NT2/D1 (cell line): ENCODE measurements at regions not wholly inside any gene's neighbourhood (a gene's known extent, or its start where the extent isn't known, plus 50 kb on each side); places are given as distances from the start of the nearest gene placed in this dataset.
"Not testable (repeated sequence)": the region's sequence is repeated elsewhere in the genome, so short reads cannot be mapped to it uniquely, and the experiment has no call there.

Source experiments
- DNase-seq: peaks from one replicate; pipeline ENCODE4 v3.0.0-alpha.2; 2011; ENCODE audit warnings: low read depth, low spot score
- H3K27me3 ChIP-seq: 2 replicates; pipeline ENCODE4 v1.6.0; 2011; ENCODE audit warnings: mild to moderate bottlenecking; ENCODE audit not compliant: insufficient read length, insufficient read depth
- H3K36me3 ChIP-seq: 2 replicates; pipeline ENCODE4 v1.6.1; 2011; ENCODE audit warnings: mild to moderate bottlenecking, low read length, mixed read lengths; ENCODE audit not compliant: insufficient read depth, insufficient read length
- H3K4me1 ChIP-seq: 2 replicates; pipeline ENCODE4 v1.5.1; 2011; ENCODE audit not compliant: insufficient read depth, insufficient read length
- H3K4me3 ChIP-seq: 2 replicates; pipeline ENCODE4 v1.5.1; 2011; ENCODE audit warnings: low read depth; ENCODE audit not compliant: insufficient read length
- H3K9ac ChIP-seq: 2 replicates; pipeline ENCODE4 v1.6.0; 2011; ENCODE audit warnings: low read depth; ENCODE audit not compliant: insufficient read length
- H3K9me3 ChIP-seq: 2 replicates; pipeline ENCODE4 v1.5.1; 2011; ENCODE audit warnings: mild to moderate bottlenecking, low read length; ENCODE audit not compliant: insufficient read depth
- SUZ12 ChIP-seq: IDR thresholded peaks from 2 replicates; pipeline ENCODE4 v1.6.1; 2011; ENCODE audit not compliant: insufficient read length, insufficient read depth; ENCODE audit errors: extremely low read depth
- YY1 ChIP-seq: IDR thresholded peaks from 2 replicates; pipeline ENCODE4 v1.6.1; 2011; ENCODE audit not compliant: insufficient read length, insufficient read depth
- ZNF274 ChIP-seq: IDR thresholded peaks from 2 replicates; pipeline ENCODE4 v1.6.1; 2011; ENCODE audit warnings: mild to moderate bottlenecking, low read depth, low read length

GRCh38 chr20:4635781-4636180 is 50.5 kb upstream of the PRNP start:
- no peaks in the 10 kb centered on the region for H3K36me3 ChIP-seq
- DNase-seq: no peak
- TF ChIP-seq SUZ12: no peak
- no peak for TF ChIP-seq YY1
- no peak for TF ChIP-seq ZNF274
- no peak overlapping the region for H3K4me3 ChIP-seq
- H3K9me3 ChIP-seq: peaks cover 9% of the 10 kb centered on the region; the same call in 1 of the 2 replicates
- H3K4me1 ChIP-seq: no peaks in the 10 kb centered on the region
- no peak overlapping the region for H3K9ac ChIP-seq
- H3K27me3 ChIP-seq: no peaks in the 10 kb centered on the region

- H3K36me3 ChIP-seq: no peaks in the 10 kb centered on the region
- H3K4me3 ChIP-seq: no peak overlapping the region
- TF ChIP-seq YY1: no peak
- TF ChIP-seq SUZ12: no peak
- no peak for TF ChIP-seq ZNF274
- H3K9ac ChIP-seq: no peak overlapping the region
- no peaks in the 10 kb centered on the region for H3K4me1 ChIP-seq
- peaks cover 9% of the 10 kb centered on the region; the same call in 1 of the 2 replicates for H3K9me3 ChIP-seq
- H3K27me3 ChIP-seq: no peaks in the 10 kb centered on the region
- no peak for DNase-seq
These were observed 50.9 kb upstream of the PRNP start for GRCh38 chr20:4635342-4635741.

DNA sequence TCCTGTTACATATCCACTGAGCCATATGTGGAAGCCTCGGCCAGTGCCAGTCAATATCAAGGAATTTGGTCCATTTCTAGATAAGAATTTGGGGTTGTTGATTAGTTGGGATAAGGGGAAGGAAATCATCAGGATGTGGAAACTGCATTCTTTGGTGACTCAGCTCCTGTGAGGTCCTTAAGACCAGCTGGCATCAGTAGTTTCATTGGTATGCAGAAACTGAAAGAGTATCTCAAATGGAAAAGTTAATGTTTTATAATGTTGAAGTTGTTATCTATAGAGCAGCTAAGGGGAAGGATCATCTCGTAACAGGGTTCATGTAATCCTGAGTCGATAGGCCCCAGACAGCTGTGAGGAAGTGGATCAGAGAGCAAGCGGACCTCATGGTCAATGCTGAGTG is 52.5 kb upstream of the PRNP start:
- H3K4me1 ChIP-seq: no peaks in the 10 kb centered on the region
- no peak for DNase-seq
- no peak overlapping the region for H3K4me3 ChIP-seq
- no peaks in the 10 kb centered on the region for H3K27me3 ChIP-seq
- H3K36me3 ChIP-seq: no peaks in the 10 kb centered on the region
- no peak overlapping the region for H3K9ac ChIP-seq
- no peak for TF ChIP-seq YY1
- no peak for TF ChIP-seq SUZ12
- TF ChIP-seq ZNF274: no peak
- H3K9me3 ChIP-seq: peaks cover 9% of the 10 kb centered on the region; the same call in 1 of the 2 replicates

DNA sequence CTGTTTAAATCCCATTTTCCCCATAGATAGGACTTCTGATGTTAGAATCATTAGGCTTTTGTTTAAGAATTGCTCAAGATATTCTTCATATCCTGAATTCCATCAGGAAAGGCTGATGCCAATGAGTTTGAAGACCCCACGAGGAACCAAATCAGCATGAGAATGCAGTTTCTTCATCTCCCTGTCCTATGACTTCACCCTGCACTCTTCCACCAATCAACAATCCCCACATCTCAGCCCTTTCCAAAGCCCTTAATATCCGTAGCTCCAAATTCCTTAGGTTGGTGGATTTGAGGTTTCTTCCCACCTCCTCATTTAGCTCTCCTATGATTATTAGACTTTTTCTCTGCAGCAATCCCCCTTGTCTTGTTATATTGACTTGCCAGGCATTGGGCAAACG is 52.9 kb upstream of the PRNP start:
- no peaks in the 10 kb centered on the region for H3K36me3 ChIP-seq

GRCh38 chr20:4632876-4633275 is 53.4 kb upstream of the PRNP start:
- Histone ChIP-seq H3K27me3 (no peaks in the 10 kb centered on the region), H3K9me3 (peaks cover 9% of the 10 kb centered on the region; the same call in 1 of the 2 replicates), H3K36me3 (no peaks in the 10 kb centered on the region), H3K4me3 (no peak overlapping the region), H3K9ac (no peak overlapping the region), H3K4me1 (no peaks in the 10 kb centered on the region)
- no peak for DNase-seq
- TF ChIP-seq YY1 (no peak), SUZ12 (no peak), ZNF274 (no peak)

More for the DNA sequence above, 52.9 kb upstream of the PRNP start:
- TF ChIP-seq YY1 (no peak), ZNF274 (no peak), SUZ12 (no peak)
- peaks cover 9% of the 10 kb centered on the region; the same call in 1 of the 2 replicates for H3K9me3 ChIP-seq
- DNase-seq: no peak
- H3K4me1 ChIP-seq: no peaks in the 10 kb centered on the region
- H3K4me3 ChIP-seq: no peak overlapping the region
- H3K9ac ChIP-seq: no peak overlapping the region
- no peaks in the 10 kb centered on the region for H3K27me3 ChIP-seq

- Histone ChIP-seq H3K9me3 (no peaks in the 10 kb centered on the region; the same call in 1 of the 2 replicates), H3K4me3 (no peak overlapping the region), H3K9ac (no peak overlapping the region), H3K27me3 (no peaks in the 10 kb centered on the region), H3K4me1 (no peaks in the 10 kb centered on the region), H3K36me3 (no peaks in the 10 kb centered on the region)
- DNase-seq: no peak
- no peak for TF ChIP-seq ZNF274
- TF ChIP-seq YY1: no peak
- no peak for TF ChIP-seq SUZ12
These were observed 60.0 kb upstream of the PRNP start for GRCh38 chr20:4626228-4626627.

- no peaks in the 10 kb centered on the region; the same call in 1 of the 2 replicates for H3K9me3 ChIP-seq
- no peak for TF ChIP-seq SUZ12
- TF ChIP-seq ZNF274: no peak
- TF ChIP-seq YY1: no peak
- no peaks in the 10 kb centered on the region for H3K4me1 ChIP-seq
- H3K27me3 ChIP-seq: no peaks in the 10 kb centered on the region
- no peak overlapping the region for H3K4me3 ChIP-seq
- no peak for DNase-seq
- H3K36me3 ChIP-seq: no peaks in the 10 kb centered on the region
- H3K9ac ChIP-seq: no peak overlapping the region
These were observed 60.6 kb upstream of the PRNP start for GRCh38 chr20:4625687-4626086.

DNA sequence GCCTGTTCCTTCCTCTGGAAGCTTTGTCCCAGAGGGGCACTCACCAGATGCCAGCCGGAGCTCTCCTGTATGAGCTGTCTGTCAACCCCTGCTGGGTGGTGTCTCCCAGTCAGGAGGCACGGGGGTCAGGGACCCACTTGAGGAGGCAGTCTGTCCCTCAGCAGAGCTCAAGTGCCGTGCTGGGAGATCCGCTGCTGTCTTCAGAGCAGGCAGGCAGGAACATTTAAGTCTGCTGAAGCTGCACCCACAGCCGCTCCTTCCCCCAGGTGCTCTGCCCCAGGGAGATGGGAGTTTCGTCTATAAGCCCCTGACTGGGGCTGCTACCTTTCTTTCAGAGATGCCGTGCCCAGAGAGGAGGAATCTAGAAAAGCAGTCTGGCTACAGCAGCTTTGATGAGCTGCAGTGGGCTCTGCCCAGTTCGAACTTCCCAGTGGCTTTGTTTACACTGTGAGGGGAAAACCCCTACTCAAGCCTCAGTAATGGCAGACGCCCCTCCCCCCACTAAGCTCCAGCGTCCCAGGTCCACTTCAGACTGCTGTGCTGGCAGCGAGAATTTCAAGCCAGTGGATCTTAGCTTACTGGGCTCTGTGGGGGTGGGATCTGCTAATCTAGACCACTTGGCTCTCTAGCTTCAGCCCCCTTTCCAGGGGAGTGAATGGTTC is 61.5 kb upstream of the PRNP start:
- not testable (repeated sequence) for H3K4me1 ChIP-seq, H3K9me3 ChIP-seq, H3K4me3 ChIP-seq, DNase-seq, H3K36me3 ChIP-seq, H3K9ac ChIP-seq, H3K27me3 ChIP-seq

GRCh38 chr20:4619144-4619543 is 67.1 kb upstream of the PRNP start:
- not testable (repeated sequence) for DNase-seq, H3K36me3 ChIP-seq, H3K9me3 ChIP-seq, H3K4me3 ChIP-seq, H3K9ac ChIP-seq, H3K4me1 ChIP-seq, H3K27me3 ChIP-seq
